ENCODE measurements at regions not wholly inside any gene's neighbourhood (a gene's known extent, or its start where the extent isn't known, plus 50 kb on each side); places are given as distances from the start of the nearest gene placed in this dataset.

DNA sequence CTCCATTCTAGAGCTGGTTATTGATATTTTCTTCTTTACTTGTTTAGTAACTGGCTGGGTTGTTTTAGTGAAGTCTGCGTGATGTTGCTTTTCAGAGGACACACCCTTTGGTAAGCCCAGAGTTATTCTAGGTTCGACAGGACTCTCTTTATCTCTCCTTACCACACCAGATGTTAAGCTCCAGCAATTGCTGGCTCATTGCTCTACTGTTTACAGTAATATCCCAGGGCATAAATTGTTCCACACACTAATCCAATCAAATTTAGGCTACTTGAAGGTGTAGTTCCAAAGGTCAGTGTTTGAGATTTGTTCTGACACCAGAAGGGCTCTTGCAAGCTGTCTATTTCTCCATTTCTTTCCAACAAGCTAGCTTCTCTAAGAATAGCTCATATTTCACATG lies 506.6 kb downstream of the NR4A2 start:
- no peak overlapping the region for H3K4me3 ChIP-seq
- TF ChIP-seq POLR2A (IDR thresholded peaks at IDR 0.05): no peak
- no peak for TF ChIP-seq CTCF (IDR thresholded peaks at IDR 0.05)
- H3K27me3 ChIP-seq: no peaks in the 10 kb centered on the region
- no peaks in the 10 kb centered on the region for H3K9me3 ChIP-seq
- H3K36me3 ChIP-seq: no peaks in the 10 kb centered on the region
- DNase-seq: no peak
- no peaks in the 10 kb centered on the region for H3K4me1 ChIP-seq
- H3K27ac ChIP-seq: no peak overlapping the region

- no peak for DNase-seq
- TF ChIP-seq POLR2A (IDR thresholded peaks at IDR 0.05): no peak
- TF ChIP-seq CTCF (IDR thresholded peaks at IDR 0.05): peak in 3 of 6 experiments; percentile 45 to 57 (median 46)
- no peaks in the 10 kb centered on the region for H3K27me3 ChIP-seq
- peaks cover 0 to 4% (median 0%) of the 10 kb centered on the region in 4 donors for H3K9me3 ChIP-seq
- H3K27ac ChIP-seq: no peak overlapping the region
- no peaks in the 10 kb centered on the region for H3K4me1 ChIP-seq
- no peaks in the 10 kb centered on the region for H3K36me3 ChIP-seq
- no peak overlapping the region for H3K4me3 ChIP-seq
Measured at GRCh38 chr2:155815851-155816250, 516.7 kb downstream of the NR4A2 start.

DNA sequence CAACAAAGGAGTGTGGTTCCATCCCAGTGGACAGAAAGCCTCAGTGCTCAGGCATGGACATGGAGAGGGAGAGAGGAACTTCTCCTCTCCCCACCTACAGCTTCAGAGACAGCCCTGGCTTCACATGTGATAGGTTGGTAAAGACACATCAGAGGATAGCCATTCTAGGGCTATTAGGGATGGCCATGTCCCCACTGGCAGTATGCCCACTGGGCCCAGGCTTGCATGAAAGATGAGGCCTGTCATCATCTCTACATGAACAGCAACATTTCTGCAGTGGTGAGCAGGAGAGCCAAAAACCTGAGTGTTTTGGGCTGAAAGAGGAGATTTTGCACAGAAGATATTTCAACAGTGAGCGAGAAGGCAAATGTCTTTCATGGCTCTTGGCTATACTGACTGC lies 517.2 kb downstream of the NR4A2 start:
- Histone ChIP-seq H3K4me1 (no peaks in the 10 kb centered on the region), H3K9me3 (peaks cover 0 to 4% (median 0%) of the 10 kb centered on the region in 4 donors), H3K4me3 (no peak overlapping the region), H3K27ac (no peak overlapping the region), H3K36me3 (no peaks in the 10 kb centered on the region), H3K27me3 (no peaks in the 10 kb centered on the region)
- DNase-seq: no peak
- TF ChIP-seq POLR2A (IDR thresholded peaks at IDR 0.05) (no peak), CTCF (IDR thresholded peaks at IDR 0.05) (no peak)

DNA sequence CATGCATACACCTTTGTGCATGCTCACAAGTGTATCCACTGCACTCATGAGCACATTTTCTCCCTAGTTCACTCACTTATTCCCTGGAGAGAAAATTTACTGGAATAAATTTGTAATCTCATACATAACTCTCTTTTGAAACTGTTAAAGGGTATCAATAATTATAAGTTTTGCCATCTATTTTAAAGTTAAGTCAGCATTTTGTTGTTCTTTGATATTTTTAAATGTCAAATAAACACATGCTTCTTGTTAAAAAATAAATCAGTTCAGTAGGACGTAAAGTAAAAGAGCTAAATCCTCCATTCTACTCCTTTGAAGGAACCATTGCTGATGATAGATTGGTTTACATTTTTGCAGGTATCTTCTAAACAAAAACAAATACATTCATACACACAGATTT lies 522.1 kb downstream of the NR4A2 start:
- no peaks in the 10 kb centered on the region for H3K9me3 ChIP-seq
- DNase-seq: no peak
- H3K36me3 ChIP-seq: no peaks in the 10 kb centered on the region
- no peaks in the 10 kb centered on the region for H3K4me1 ChIP-seq
- no peak overlapping the region for H3K4me3 ChIP-seq
- TF ChIP-seq POLR2A (IDR thresholded peaks at IDR 0.05) (no peak), CTCF (IDR thresholded peaks at IDR 0.05) (no peak)
- H3K27me3 ChIP-seq: no peaks in the 10 kb centered on the region
- no peak overlapping the region for H3K27ac ChIP-seq

DNA sequence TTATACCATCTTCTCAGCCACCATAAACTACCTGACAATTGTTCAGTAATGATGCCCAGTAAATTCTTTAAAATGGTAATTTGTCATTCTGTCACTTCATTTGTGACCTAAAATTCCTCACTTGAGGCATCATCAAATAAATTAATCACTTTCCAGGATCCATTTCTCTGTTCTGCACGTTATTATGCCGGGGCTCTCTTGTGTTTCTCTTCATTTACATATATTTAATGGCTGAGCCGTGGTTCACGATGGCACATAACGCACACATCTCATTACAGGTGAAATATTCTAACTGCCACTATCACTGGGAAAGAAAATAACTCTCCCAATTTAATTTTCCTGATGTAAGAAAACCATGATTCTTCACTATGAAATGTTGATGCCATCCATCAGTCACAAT lies 529.6 kb downstream of the NR4A2 start:
- no peak for DNase-seq
- TF ChIP-seq CTCF (IDR thresholded peaks at IDR 0.05): no peak
- no peak for TF ChIP-seq POLR2A (IDR thresholded peaks at IDR 0.05)
- no peaks in the 10 kb centered on the region for H3K9me3 ChIP-seq
- no peaks in the 10 kb centered on the region for H3K27me3 ChIP-seq
- no peaks in the 10 kb centered on the region for H3K4me1 ChIP-seq
- H3K36me3 ChIP-seq: no peaks in the 10 kb centered on the region
- H3K27ac ChIP-seq: no peak overlapping the region
- no peak overlapping the region for H3K4me3 ChIP-seq

DNA sequence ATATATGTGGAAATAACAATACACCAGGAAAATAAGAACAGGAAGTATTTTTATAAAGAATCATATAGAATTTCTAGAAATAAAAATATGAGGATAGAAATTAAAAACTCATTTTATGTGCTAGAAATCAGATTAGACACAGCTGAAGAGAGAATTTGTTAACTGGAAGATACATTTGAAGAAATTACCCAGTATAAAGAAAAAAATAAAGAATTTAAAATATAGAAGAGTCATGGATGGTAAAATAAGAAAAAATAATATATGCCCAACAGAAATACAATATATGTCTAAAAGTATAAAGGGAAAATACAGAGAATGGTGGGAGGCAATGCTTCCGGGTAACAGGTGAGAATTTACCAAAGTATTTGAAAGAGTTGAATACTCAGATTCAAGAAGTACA lies 539.9 kb downstream of the NR4A2 start:
- Histone ChIP-seq H3K4me1 (no peaks in the 10 kb centered on the region), H3K9me3 (peaks cover 0 to 3% (median 0%) of the 10 kb centered on the region in 4 donors), H3K36me3 (no peaks in the 10 kb centered on the region), H3K4me3 (no peak overlapping the region), H3K27me3 (no peaks in the 10 kb centered on the region), H3K27ac (no peak overlapping the region)
- TF ChIP-seq POLR2A (IDR thresholded peaks at IDR 0.05) (no peak), CTCF (IDR thresholded peaks at IDR 0.05) (no peak)
- no peak for DNase-seq

Measured in Peyer's patch (tissue), 4 donors.